ENCODE measurements at regions not wholly inside any gene's neighbourhood (a gene's known extent, or its start where the extent isn't known, plus 50 kb on each side); places are given as distances from the start of the nearest gene placed in this dataset.

- TF ChIP-seq CTCF (IDR thresholded peaks at IDR 0.05): no peak
- TF ChIP-seq EP300 (IDR thresholded peaks at IDR 0.05): no peak
- TF ChIP-seq POLR2AphosphoS5 (IDR thresholded peaks at IDR 0.05): no peak
Observed at GRCh38 chr9:86865952-86866351, 81.4 kb downstream of the GAS1 start.
